GM21825 (cell line): ENCODE measurements at regions not wholly inside any gene's neighbourhood (a gene's known extent, or its start where the extent isn't known, plus 50 kb on each side); places are given as distances from the start of the nearest gene placed in this dataset.

Source experiments
- ATAC-seq: cut with Tn5 transposase; IDR thresholded peaks from one replicate; pipeline ENCODE4 v1.9.1; 2021; ENCODE audit warnings: mild to moderate bottlenecking, moderate library complexity; ENCODE audit not compliant: unreplicated experiment

- no peak for ATAC-seq
Observed at GRCh38 chr5:130279386-130279785, 375.1 kb downstream of the CHSY3 start.

- no peak for ATAC-seq
Observed at GRCh38 chr5:130278136-130278535, 373.9 kb downstream of the CHSY3 start.

GRCh38 chr5:130277522-130277921 is 373.3 kb downstream of the CHSY3 start:
- no peak for ATAC-seq

DNA sequence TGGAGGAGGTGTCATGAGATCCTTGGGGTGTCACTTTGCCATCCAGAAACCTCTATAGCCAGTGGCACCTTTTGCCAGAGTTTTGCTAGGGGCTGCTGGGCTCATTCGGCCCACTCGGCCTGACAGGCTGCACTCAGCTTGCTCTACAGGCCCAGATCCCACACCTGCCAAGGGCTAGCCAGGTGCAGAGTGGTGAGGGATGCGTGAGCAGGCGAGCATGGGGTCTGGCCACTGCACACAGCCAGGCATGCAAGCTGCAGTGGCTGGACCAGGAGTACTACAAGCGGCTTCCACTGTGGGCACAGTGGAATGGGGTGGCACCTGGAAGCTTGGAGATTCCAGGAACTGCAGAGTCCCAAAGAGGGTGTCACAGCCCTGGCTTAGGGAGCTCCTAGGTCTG is 372.7 kb downstream of the CHSY3 start:
- no peak for ATAC-seq

DNA sequence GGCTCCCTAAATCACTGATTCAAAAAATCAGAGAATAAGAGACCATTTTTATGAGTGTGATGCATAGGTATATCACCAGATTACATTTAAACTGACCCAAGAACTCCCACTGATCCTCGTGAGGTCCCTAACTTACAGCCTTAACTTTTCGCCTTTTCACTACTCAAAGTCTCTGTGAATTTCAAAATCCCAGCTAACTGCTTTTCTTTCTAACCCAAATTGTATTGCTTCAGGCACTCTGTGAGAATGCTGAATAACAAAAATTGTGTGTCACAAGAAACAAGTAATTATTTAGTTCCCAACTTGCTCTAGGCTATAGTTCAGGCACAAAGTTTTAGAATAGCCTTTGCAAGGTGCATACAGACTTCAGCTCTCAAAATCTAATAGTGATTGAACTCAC is 368.6 kb downstream of the CHSY3 start:
- ATAC-seq = no peak

GRCh38 chr5:130270786-130271185 is 366.5 kb downstream of the CHSY3 start:
- ATAC-seq = no peak

DNA sequence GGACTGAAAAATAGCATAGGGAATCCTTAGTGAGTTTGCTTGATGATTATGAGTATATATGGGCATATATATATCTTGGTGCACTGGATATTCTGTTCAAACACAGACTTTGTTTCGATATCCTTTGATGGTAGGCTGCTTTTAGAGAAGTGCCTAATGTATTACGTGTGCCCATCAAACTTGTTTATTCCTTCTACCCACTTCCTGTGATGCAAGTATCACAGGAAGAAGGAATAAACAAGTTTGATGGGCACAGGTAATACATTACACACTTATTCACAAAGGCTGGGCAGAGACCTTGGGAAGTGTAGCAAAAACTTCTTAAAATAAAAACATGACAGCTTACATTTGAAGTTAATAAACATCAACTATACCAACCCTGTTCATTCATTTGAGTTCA is 364.2 kb downstream of the CHSY3 start:
- ATAC-seq = no peak

DNA sequence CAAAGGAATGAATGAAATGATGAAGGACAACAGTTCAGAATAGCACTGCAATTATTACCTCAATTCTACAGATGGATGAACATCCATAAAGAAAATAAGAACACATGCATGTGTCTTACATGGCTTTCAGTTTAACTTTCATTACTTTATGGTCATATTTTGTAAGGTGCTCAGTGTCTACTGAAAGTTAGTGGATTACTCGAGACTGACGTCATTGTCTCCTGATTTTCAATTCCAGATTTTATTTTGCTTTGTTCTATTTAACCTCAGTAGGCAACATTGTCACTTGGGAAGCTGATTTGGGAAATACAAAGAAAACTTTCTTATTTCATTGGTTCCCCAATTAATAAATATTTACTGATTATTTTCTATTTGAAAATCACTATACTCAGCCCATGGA is 363.7 kb downstream of the CHSY3 start:
- ATAC-seq = no peak

GRCh38 chr5:130260481-130260880 is 356.2 kb downstream of the CHSY3 start:
- no peak for ATAC-seq

DNA sequence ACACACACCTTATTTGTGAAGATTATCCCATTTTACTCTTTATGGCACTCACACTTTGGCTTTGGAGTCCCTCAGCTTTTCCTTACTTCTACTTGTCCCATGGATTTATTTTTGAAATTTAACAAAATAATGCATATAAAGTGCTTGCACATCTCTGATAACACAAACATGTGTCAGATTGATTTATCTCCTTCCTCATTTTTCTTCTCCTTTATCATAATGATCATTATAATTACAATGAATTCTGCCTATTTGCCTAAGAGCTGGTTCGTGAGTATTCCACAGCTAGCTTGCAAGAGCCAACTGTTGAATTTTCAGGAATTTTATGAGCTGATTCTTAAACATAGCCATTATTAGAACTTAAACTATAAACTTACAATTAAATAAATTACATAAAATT is 347.7 kb downstream of the CHSY3 start:
- no peak for ATAC-seq

GRCh38 chr5:130243641-130244040 is 339.4 kb downstream of the CHSY3 start:
- no peak for ATAC-seq

DNA sequence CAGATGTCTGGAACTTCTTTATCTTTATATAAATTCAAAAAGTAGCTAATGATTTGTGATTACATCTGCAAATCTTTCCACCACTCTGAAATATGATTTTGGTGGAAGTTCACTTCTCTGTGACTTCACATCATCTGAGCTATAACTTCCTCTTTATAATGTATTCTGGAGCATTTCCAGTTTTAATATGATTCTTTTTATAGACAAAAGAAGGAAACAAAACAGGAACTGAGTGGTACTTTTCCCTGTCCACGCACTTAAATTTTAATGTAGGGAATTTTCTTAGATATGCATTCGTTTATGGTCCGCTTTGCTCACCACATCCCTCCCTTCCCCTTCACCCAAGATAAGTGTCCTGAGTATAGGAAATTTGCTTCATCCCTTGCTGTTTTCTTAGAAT is 333.5 kb downstream of the CHSY3 start:
- no peak for ATAC-seq
